ENCODE measurements at regions not wholly inside any gene's neighbourhood (a gene's known extent, or its start where the extent isn't known, plus 50 kb on each side); places are given as distances from the start of the nearest gene placed in this dataset.

GRCh38 chr1:218811497-218811896 lies 362.2 kb upstream of the LYPLAL1 start:
- TF ChIP-seq CTCF (IDR thresholded peaks at IDR 0.05) = no peak
- no peak for TF ChIP-seq POLR2A (IDR thresholded peaks at IDR 0.05)
- no peak for TF ChIP-seq POLR2AphosphoS5 (IDR thresholded peaks at IDR 0.05)
- TF ChIP-seq EP300 (IDR thresholded peaks at IDR 0.05) = no peak

Measured in upper lobe of left lung (tissue), 4 donors.